IMR-90 (cell line): ENCODE measurements at regions not wholly inside any gene's neighbourhood (a gene's known extent, or its start where the extent isn't known, plus 50 kb on each side); places are given as distances from the start of the nearest gene placed in this dataset.

Source experiments
- CTCF ChIP-seq: conservative IDR thresholded peaks from 2 replicates; pipeline ENCODE4 v1.5.1; 2012; ENCODE audit warnings: mild to moderate bottlenecking, low read depth, low read length, improper control_type of control experiment
- POLR2A ChIP-seq: IDR thresholded peaks from 2 replicates; pipeline ENCODE4 v1.6.1; 2012; ENCODE audit warnings: mild to moderate bottlenecking, low read depth, low read length

GRCh38 chr6:139891471-139891870 lies 517.0 kb upstream of the CITED2 start:
- no peak for TF ChIP-seq CTCF
- no peak for TF ChIP-seq POLR2A
